Left renal pelvis (tissue), 4 donors: ENCODE measurements at regions not wholly inside any gene's neighbourhood (a gene's known extent, or its start where the extent isn't known, plus 50 kb on each side); places are given as distances from the start of the nearest gene placed in this dataset.

Experiments
- DNase-seq, 4 donors: peaks; one replicate each; pipeline ENCODE4 v3.0.0-alpha.2; 2013; ENCODE audit warnings: low read depth in 4 of 4, low spot score in 3 of 4

- DNase-seq, result no peak
Observed at GRCh38 chr13:73939603-73940002, 194.6 kb downstream of the KLF12 start.

GRCh38 chr13:73939071-73939380 is 195.2 kb downstream of the KLF12 start:
- DNase-seq, result no peak

DNA sequence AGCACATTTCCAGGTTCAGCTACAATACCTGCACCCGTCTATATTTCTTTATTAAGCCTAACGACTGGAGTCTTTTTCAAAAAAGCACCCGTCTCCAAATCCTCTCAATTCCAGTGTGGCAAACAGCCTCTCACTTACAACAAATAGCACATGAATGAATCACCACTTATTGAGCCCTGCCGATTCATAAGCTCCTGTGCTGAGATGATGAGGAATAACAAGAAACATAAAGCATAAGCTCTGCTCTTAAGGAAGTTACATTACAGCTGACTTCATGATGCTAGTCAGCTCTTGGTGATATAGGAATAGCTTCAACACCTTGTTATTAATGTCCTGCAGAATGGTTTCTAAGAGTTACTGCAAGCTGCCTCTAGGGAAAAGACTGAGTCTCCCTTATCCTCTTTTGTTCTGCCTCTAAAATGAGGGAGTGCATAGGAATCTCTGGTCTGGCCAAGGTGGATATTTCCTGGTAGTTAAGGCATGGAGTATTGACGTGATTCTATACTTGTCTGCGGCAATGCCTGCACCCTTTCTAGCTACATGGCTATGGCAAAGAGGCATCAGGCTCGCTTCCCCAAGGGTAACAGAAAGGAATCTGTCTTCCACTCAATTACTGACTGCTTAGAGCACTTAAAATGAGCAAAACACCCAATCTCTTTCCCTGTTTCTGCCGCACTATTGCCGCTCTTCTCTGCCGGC is 195.7 kb downstream of the KLF12 start:
- DNase-seq, result no peak

DNA sequence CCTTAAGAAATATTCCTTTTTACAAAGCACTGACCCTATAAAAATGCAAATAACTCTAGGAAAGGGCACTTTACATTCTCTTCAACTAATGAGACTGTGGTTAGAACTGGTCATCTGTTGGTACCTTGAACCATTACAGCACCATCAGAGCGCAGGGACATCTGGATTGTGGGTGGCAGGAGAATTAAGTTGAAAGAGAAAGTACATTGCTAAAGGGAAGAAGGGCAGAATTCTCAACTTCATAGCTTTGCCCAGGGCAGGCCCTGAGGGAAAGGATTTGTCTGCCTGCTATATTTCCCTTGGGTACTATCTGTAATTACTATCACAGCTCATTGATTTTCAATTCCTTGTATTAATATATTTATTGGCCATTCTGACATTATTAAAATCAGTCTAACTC is 196.8 kb downstream of the KLF12 start:
- DNase-seq, result no peak

- no peak for DNase-seq
Observed at GRCh38 chr13:73935991-73936390, 198.2 kb downstream of the KLF12 start.

- DNase-seq, result no peak
Observed at GRCh38 chr13:73934771-73935170, 199.4 kb downstream of the KLF12 start.

DNA sequence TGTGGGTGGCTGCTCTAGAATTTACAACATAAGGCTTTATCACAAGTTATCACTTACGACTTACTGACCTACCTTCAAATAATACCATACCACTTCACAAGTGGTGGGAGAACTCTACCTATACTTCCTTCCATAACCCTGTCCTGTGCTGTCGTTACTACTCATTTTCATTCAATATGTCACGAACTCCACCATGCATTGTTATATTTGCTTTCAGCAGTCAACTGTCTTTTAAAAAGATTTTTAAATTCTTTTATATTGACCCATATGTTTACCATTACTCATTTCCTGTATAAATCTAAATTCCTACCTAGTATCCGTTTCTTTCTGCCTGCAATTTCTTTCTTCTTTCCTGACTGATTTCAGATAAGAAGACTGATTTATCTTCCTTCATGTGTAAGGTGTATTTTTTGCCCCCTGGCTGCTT is 200.0 kb downstream of the KLF12 start:
- no peak for DNase-seq

DNA sequence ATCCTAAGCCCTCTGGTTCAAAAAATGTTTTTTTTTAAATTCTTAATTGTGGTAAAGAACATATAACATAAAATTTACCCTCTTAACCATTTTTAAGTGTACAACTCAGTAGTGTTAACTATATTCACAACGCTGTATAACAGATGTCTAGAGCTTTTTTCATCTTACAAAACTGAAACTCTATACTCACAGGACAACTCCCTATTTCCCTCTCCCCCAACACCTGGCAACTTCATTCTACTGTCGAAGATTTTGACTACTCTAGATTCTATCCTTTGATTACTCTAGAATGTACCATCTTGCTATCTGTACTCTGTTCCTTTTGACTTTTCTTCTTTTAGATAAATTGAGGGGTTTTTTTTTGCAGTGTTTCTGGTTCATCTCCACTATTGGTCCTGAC is 200.4 kb downstream of the KLF12 start:
- no peak for DNase-seq

GRCh38 chr13:73932091-73932490 is 202.1 kb downstream of the KLF12 start:
- no peak for DNase-seq

- no peak for DNase-seq
Observed at GRCh38 chr13:73929287-73929932, 204.8 kb downstream of the KLF12 start.

DNA sequence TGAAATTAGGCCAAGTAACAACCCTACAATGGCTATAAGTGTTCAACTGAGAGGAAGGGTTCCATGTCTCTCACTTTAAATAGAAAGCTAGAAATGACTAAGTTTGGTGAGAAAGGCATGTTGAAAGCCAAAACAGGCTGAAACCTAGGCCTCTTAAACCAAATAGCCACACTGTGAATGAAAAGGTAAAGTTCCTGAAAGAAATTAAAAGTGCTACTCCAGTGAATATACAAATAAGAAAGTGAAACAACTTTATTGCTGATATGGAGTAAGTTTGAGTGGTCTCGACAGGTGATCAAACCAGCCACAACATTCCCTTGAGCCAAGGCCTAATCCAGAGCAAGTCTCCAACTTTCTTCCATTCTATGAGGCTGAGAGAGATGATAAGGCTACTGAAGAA is 209.6 kb downstream of the KLF12 start:
- DNase-seq, result no peak

DNA sequence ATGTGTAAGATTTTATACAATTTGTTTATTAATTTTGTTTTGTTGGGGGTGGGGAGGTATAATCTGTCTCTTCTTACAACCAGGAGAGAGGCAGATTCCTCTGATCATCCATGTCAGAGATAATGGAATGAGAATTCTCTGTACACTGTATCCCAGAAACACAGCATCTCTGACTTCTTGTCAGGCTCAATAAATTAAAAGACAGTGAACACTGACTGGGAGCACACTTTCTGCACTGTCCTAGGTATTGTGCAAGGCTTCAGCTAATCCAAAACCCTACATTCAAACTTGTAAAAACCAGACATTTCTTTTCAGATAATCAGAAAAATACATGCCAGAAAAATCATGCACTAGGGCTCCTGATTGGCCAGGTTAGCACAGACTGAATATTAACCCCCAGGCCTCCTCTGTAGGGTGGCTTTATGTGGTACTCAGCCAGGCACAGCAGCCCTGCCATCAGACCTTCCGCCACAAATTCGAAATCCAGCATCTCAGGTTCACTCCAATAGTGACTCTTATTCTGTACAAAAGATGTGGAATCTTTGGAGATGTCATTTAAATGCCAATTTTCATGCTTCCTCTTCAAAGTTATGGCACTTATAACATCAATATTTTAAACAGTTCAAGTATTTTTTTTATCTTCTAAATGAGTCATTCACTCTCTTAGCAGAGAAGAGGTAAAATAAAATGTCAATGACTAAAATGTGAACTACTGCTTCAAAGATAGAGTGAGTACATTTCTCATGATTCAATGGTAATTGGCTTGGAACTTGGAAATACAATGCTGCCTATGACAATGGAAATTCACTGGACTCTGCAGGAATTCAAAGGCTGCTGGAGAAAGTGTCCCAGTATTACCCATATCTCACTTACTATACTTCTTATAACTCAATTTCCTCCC is 211.5 kb downstream of the KLF12 start:
- no peak for DNase-seq

- DNase-seq, result no peak
Observed at GRCh38 chr13:73918691-73919090, 215.5 kb downstream of the KLF12 start.

DNA sequence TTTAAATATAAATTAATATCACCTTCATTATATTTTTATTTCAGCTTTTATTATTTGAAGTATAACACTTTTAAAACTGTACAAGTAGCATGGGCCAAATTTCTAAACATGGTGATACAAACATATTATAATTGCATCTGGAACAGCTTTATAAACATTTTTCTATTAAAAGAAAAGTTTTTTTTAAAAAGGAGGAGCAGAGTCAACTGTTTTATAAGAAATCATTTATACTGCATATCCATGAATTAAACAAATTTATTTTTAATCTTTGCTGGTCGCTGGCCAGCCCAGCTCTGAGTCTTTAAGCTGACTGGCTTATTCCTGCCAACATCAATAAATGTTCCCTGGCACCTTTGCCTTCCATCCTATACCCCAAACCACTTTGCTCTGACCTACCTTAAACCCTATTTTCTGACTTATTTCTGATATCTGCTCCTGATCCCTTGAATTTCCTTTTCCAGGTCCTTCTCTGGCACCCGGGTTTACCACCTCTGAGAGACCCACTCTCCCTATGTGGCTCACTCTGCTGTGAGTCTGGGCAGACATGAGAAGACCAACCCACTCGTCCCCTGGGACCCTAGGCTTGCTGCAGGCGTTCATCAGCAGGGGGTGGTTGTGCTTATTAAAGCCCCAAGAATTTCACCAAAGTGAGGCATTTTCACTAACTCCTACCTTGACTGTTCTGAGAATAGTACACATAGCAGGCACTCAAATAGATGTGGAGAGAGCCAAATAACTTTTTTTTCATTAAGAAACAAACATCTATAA is 220.3 kb downstream of the KLF12 start:
- DNase-seq, result no peak

DNA sequence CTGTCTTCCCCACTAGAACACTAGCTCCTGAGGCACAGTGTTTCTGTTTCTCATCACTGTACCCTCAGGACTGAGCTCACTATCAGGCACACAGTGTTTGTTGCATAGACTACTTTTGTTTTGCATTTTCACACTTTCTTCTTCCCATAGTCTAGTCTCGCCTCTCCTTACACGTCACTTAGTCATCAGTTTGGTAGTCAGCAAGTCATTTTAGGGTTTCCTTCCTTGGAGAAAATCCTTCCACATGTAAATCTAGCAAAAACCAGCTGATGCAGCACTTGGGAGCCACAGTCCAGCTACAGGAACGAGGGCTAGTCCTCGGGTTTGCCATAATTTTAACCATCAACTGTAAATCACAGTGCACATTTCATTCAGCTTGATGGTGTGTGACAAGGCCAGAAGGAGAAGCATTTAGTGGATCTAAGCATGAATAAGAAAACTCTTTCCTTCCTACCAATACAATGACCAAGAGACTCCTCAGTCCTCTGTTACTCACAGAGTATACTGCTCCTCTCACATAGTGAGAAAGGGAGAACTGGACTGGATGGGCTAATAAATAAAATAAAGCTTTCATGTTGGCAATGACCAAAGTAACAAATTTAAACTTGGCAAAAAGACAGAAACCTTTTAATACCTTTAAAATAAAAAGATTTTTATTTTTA is 221.0 kb downstream of the KLF12 start:
- no peak for DNase-seq

GRCh38 chr13:73911361-73911760 is 222.8 kb downstream of the KLF12 start:
- DNase-seq, result no peak

- DNase-seq, result no peak
Observed at GRCh38 chr13:73910733-73911132, 223.5 kb downstream of the KLF12 start.

GRCh38 chr13:73908809-73909208 is 225.4 kb downstream of the KLF12 start:
- DNase-seq, result no peak

- no peak for DNase-seq
Observed at GRCh38 chr13:73904625-73905024, 229.6 kb downstream of the KLF12 start.

GRCh38 chr13:73903561-73903960 is 230.6 kb downstream of the KLF12 start:
- DNase-seq, result no peak
